Ishikawa (cell line): ENCODE measurements at regions not wholly inside any gene's neighbourhood (a gene's known extent, or its start where the extent isn't known, plus 50 kb on each side); places are given as distances from the start of the nearest gene placed in this dataset.

ENCODE experiments used
- CEBPB ChIP-seq: IDR thresholded peaks from 2 replicates; pipeline ENCODE4 v1.6.1; 2012
- CREB1 ChIP-seq: IDR thresholded peaks from 2 replicates; pipeline ENCODE4 v1.6.1; 2012; ENCODE audit warnings: low read depth
- EGR1 ChIP-seq: IDR thresholded peaks from 2 replicates; pipeline ENCODE4 v1.6.1; 2012
- EP300 ChIP-seq: IDR thresholded peaks from 2 replicates; pipeline ENCODE4 v1.6.1; 2012; ENCODE audit warnings: borderline replicate concordance
- FOXM1 ChIP-seq: IDR thresholded peaks from 2 replicates; pipeline ENCODE4 v1.6.1; 2012; ENCODE audit warnings: low read depth, borderline replicate concordance
- MAX ChIP-seq: IDR thresholded peaks from 2 replicates; pipeline ENCODE4 v1.6.1; 2012
- NFIC ChIP-seq: IDR thresholded peaks from 2 replicates; pipeline ENCODE4 v1.6.1; 2012
- RAD21 ChIP-seq: IDR thresholded peaks from 2 replicates; pipeline ENCODE4 v1.6.1; 2012; ENCODE audit warnings: low read depth
- REST ChIP-seq: IDR thresholded peaks from 2 replicates; pipeline ENCODE4 v1.6.1; 2012; ENCODE audit warnings: low read depth, mild to moderate bottlenecking
- TAF1 ChIP-seq: IDR thresholded peaks from 2 replicates; pipeline ENCODE4 v1.6.1; 2012; ENCODE audit warnings: low read depth, mild to moderate bottlenecking
- TCF12 ChIP-seq: IDR thresholded peaks from 2 replicates; pipeline ENCODE4 v1.6.1; 2012; ENCODE audit warnings: low read depth
- TEAD4 ChIP-seq: IDR thresholded peaks from 2 replicates; pipeline ENCODE4 v1.6.1; 2012
- USF1 ChIP-seq: IDR thresholded peaks from 2 replicates; pipeline ENCODE4 v1.6.1; 2012
- YY1 ChIP-seq: IDR thresholded peaks from 2 replicates; pipeline ENCODE4 v1.6.1; 2012; ENCODE audit warnings: low read depth
- ZBTB7A ChIP-seq: IDR thresholded peaks from 2 replicates; pipeline ENCODE4 v1.6.1; 2012; ENCODE audit warnings: low read depth

- no peak for TF ChIP-seq EP300
- TF ChIP-seq FOXM1: no peak
- no peak for TF ChIP-seq NFIC
- TF ChIP-seq CREB1: no peak
- TF ChIP-seq REST: no peak
- TF ChIP-seq RAD21: no peak
- TF ChIP-seq YY1: no peak
Measured at GRCh38 chr17:51425773-51426172, 165.4 kb downstream of the UTP18 start.

GRCh38 chr17:51427323-51427811 is 167.0 kb downstream of the UTP18 start:
- TF ChIP-seq RAD21 (no peak), CEBPB (no peak), REST (no peak), TCF12 (no peak), CREB1 (no peak), USF1 (no peak), EP300 (no peak), YY1 (no peak), ZBTB7A (no peak), TEAD4 (no peak), EGR1 (no peak)

GRCh38 chr17:51427856-51428255 is 167.5 kb downstream of the UTP18 start:
- TF ChIP-seq USF1: no peak
- no peak for TF ChIP-seq YY1
- TF ChIP-seq CEBPB: no peak
- no peak for TF ChIP-seq EGR1
- no peak for TF ChIP-seq EP300
- TF ChIP-seq RAD21: no peak
- no peak for TF ChIP-seq TAF1
- TF ChIP-seq ZBTB7A: no peak
- no peak for TF ChIP-seq TCF12
- TF ChIP-seq REST: no peak
- TF ChIP-seq NFIC: no peak
- TF ChIP-seq CREB1: no peak
- no peak for TF ChIP-seq MAX

GRCh38 chr17:51428668-51429495 is 168.5 kb downstream of the UTP18 start:
- TF ChIP-seq RAD21 (no peak), TAF1 (no peak), TEAD4 (no peak), USF1 (no peak), TCF12 (no peak), ZBTB7A (no peak), FOXM1 (no peak), REST (no peak), YY1 (no peak)
